Fibroblast of upper back skin (primary cell): ENCODE measurements at regions not wholly inside any gene's neighbourhood (a gene's known extent, or its start where the extent isn't known, plus 50 kb on each side); places are given as distances from the start of the nearest gene placed in this dataset.
"Not testable (repeated sequence)": the region's sequence is repeated elsewhere in the genome, so short reads cannot be mapped to it uniquely, and the experiment has no call there.

Experiments used
- DNase-seq: peaks from one replicate; pipeline ENCODE4 v3.0.0-alpha.2; 2013

- no peak for DNase-seq
Measured at GRCh38 chr6:95660544-95660943, 83.2 kb downstream of the MANEA start.

- DNase-seq, result no peak
Measured at GRCh38 chr6:95670011-95670463, 92.7 kb downstream of the MANEA start.

- no peak for DNase-seq
Measured at GRCh38 chr6:95676011-95676628, 98.8 kb downstream of the MANEA start.

GRCh38 chr6:95679981-95680380 is 102.6 kb downstream of the MANEA start:
- DNase-seq, result no peak

GRCh38 chr6:95681736-95682135 is 104.4 kb downstream of the MANEA start:
- DNase-seq, result no peak

GRCh38 chr6:95682476-95682875 is 105.1 kb downstream of the MANEA start:
- no peak for DNase-seq

GRCh38 chr6:95685822-95686221 is 108.5 kb downstream of the MANEA start:
- no peak for DNase-seq

GRCh38 chr6:95686272-95686671 is 108.9 kb downstream of the MANEA start:
- no peak for DNase-seq

- DNase-seq, result no peak
Measured at GRCh38 chr6:95686895-95687294, 109.6 kb downstream of the MANEA start.

GRCh38 chr6:95687839-95688238 is 110.5 kb downstream of the MANEA start:
- no peak for DNase-seq

GRCh38 chr6:95690328-95690727 is 113.0 kb downstream of the MANEA start:
- DNase-seq, result no peak

GRCh38 chr6:95693108-95693507 is 115.8 kb downstream of the MANEA start:
- DNase-seq, result no peak

- DNase-seq, result no peak
Measured at GRCh38 chr6:95698271-95698670, 120.9 kb downstream of the MANEA start.

- DNase-seq, result no peak
Measured at GRCh38 chr6:95723638-95724037, 146.3 kb downstream of the MANEA start.

GRCh38 chr6:95725344-95725743 is 148.0 kb downstream of the MANEA start:
- DNase-seq, result no peak

- DNase-seq, result no peak
Measured at GRCh38 chr6:95740157-95740556, 162.8 kb downstream of the MANEA start.

GRCh38 chr6:95741045-95741444 is 163.7 kb downstream of the MANEA start:
- no peak for DNase-seq

- DNase-seq, result no peak
Measured at GRCh38 chr6:95742767-95743289, 165.5 kb downstream of the MANEA start.

- no peak for DNase-seq
Measured at GRCh38 chr6:95743591-95743990, 166.3 kb downstream of the MANEA start.

- DNase-seq, result not testable (repeated sequence)
Measured at GRCh38 chr6:95758236-95759069, 181.1 kb downstream of the MANEA start.

- no peak for DNase-seq
Measured at GRCh38 chr6:95767897-95768463, 190.6 kb downstream of the MANEA start.

- DNase-seq, result no peak
Measured at GRCh38 chr6:95768539-95768938, 191.2 kb downstream of the MANEA start.

- no peak for DNase-seq
Measured at GRCh38 chr6:95777338-95777737, 200.0 kb downstream of the MANEA start.

- no peak for DNase-seq
Measured at GRCh38 chr6:95780037-95780436, 202.7 kb downstream of the MANEA start.
